ENCODE measurements at regions not wholly inside any gene's neighbourhood (a gene's known extent, or its start where the extent isn't known, plus 50 kb on each side); places are given as distances from the start of the nearest gene placed in this dataset.
"Not testable (repeated sequence)": the region's sequence is repeated elsewhere in the genome, so short reads cannot be mapped to it uniquely, and the experiment has no call there.

- H3K36me3 ChIP-seq (ENCODE audit: control insufficient read depth, insufficient read depth, low read length) = no peaks in the 10 kb centered on the region
- Mint-ChIP-seq H3K36me3 (ENCODE audit: insufficient read depth, unreplicated experiment) (no peaks in the 10 kb centered on the region), H3K27me3 (ENCODE audit: insufficient read depth, unreplicated experiment) (no peaks in the 10 kb centered on the region), H3K9me3 (ENCODE audit: unreplicated experiment) (no peaks in the 10 kb centered on the region), H3K4me3 (ENCODE audit: unreplicated experiment) (no peak overlapping the region), H3K4me1 (ENCODE audit: low read depth, unreplicated experiment) (no peaks in the 10 kb centered on the region), H3K27ac (ENCODE audit: unreplicated experiment) (no peak overlapping the region)
- BruUV-seq (replicated peaks) = no TSS peak
- H3K4me3 ChIP-seq (ENCODE audit: low read depth, low read length) = no peak overlapping the region
- CTCF ChIA-PET = no interaction called here
- no peaks in the 10 kb centered on the region for H3K4me1 ChIP-seq
- intact Hi-C loops (cut with micrococcal nuclease; ENCODE audit: unreplicated experiment) = no loop called here
- DNase-seq = no peak
- POLR2A ChIA-PET = no interaction called here
- H3K9me3 ChIP-seq = no peaks in the 10 kb centered on the region
- TF ChIP-seq, protein P1, sequence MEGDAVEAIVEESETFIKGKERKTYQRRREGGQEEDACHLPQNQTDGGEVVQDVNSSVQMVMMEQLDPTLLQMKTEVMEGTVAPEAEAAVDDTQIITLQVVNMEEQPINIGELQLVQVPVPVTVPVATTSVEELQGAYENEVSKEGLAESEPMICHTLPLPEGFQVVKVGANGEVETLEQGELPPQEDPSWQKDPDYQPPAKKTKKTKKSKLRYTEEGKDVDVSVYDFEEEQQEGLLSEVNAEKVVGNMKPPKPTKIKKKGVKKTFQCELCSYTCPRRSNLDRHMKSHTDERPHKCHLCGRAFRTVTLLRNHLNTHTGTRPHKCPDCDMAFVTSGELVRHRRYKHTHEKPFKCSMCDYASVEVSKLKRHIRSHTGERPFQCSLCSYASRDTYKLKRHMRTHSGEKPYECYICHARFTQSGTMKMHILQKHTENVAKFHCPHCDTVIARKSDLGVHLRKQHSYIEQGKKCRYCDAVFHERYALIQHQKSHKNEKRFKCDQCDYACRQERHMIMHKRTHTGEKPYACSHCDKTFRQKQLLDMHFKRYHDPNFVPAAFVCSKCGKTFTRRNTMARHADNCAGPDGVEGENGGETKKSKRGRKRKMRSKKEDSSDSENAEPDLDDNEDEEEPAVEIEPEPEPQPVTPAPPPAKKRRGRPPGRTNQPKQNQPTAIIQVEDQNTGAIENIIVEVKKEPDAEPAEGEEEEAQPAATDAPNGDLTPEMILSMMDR (IDR thresholded peaks at IDR 0.05; ENCODE audit: insufficient read depth in 1 of 2, low read depth in 1 of 2, low read length in 1 of 2, severe bottlenecking in 1 of 2, unreplicated experiment in 1 of 2) = no peak
- no peaks in the 10 kb centered on the region for H3K27me3 ChIP-seq (replicated peaks; ENCODE audit: control insufficient read depth, insufficient read depth, low read length)
These were observed 60.2 kb upstream of the ABHD2 start for GRCh38 chr15:89028036-89028435.

DNA sequence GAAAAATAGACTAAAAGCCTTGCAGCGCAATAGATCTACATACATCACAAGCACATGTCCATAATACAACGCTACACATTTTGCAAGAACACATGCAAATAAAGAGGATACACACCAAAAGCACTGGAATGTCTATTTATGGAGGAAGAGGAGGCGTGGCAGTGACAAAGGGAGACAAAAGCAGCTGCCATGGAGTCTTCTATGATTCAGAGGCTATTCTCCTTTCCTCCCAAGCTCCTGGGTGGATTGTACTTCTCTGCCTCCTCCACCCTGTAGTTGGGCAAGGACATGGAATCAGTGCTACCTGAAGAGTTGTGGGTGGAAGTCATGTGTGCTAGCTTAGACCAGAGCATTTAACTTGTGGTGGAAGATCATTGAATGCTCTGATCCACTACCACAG lies 57.9 kb upstream of the ABHD2 start:
- ChIA-PET CTCF (interaction anchor here (0.8 kb wide), 1 partner anchor 125 kb away, joined by 3 read pairs; no protein-coding TSS in a partner anchor), POLR2A (no interaction called here)
- no peak overlapping the region for H3K4me3 Mint-ChIP-seq (ENCODE audit: unreplicated experiment)
- H3K4me1 Mint-ChIP-seq (ENCODE audit: low read depth, unreplicated experiment) = no peaks in the 10 kb centered on the region
- Histone ChIP-seq H3K27me3 (replicated peaks; ENCODE audit: control insufficient read depth, insufficient read depth, low read length) (no peaks in the 10 kb centered on the region), H3K9me3 (no peaks in the 10 kb centered on the region), H3K4me3 (ENCODE audit: low read depth, low read length) (no peak overlapping the region), H3K4me1 (no peaks in the 10 kb centered on the region), H3K36me3 (ENCODE audit: control insufficient read depth, insufficient read depth, low read length) (no peaks in the 10 kb centered on the region)
- BruUV-seq (replicated peaks) = no TSS peak
- H3K9me3 Mint-ChIP-seq (ENCODE audit: unreplicated experiment) = no peaks in the 10 kb centered on the region
- TF ChIP-seq, protein P1 (IDR thresholded peaks at IDR 0.05; ENCODE audit: insufficient read depth in 1 of 2, low read depth in 1 of 2, low read length in 1 of 2, severe bottlenecking in 1 of 2, unreplicated experiment in 1 of 2) = no peak
- no peaks in the 10 kb centered on the region for H3K36me3 Mint-ChIP-seq (ENCODE audit: insufficient read depth, unreplicated experiment)
- H3K27me3 Mint-ChIP-seq (ENCODE audit: insufficient read depth, unreplicated experiment) = peaks cover under 1% of the 10 kb centered on the region
- no peak overlapping the region for H3K27ac Mint-ChIP-seq (ENCODE audit: unreplicated experiment)
- DNase-seq = no peak
- intact Hi-C loops (cut with micrococcal nuclease; ENCODE audit: unreplicated experiment) = no loop called here

DNA sequence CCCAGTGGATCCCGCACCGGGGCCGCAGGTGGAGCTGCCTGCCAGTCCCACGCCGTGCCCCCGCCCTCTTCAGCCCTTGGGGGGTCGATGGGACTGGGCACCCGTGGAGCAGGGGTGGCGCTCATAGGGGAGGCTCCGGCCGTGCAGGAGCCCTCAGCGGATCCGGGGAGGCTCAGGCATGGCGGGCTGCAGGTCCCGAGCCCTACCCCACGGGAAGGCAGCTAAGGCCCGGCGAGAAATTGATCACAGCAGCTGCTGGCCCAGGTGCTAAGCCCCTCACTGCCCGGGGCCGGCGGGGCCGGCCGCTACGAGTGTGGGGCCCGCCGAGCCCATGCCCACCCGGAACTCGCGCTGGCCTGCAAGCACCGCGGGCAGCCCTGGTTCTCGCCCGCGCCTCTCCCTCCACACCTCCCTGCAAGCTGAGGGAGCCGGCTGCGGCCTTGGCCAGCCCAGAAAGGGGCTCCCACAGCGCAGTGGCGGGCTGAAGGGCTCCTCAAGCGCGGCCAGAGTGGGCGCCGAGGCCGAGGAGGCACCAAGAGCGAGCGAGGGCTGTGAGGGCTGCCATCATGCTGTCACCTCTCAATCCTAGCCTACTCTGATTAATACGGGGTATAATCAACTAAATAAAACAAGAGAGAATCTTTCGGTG lies 56.5 kb upstream of the ABHD2 start:
- H3K27me3 Mint-ChIP-seq (ENCODE audit: insufficient read depth, unreplicated experiment); H3K4me3 ChIP-seq (ENCODE audit: low read depth, low read length); H3K9me3 Mint-ChIP-seq (ENCODE audit: unreplicated experiment); H3K36me3 ChIP-seq (ENCODE audit: control insufficient read depth, insufficient read depth, low read length); intact Hi-C loops (cut with micrococcal nuclease; ENCODE audit: unreplicated experiment); H3K27ac Mint-ChIP-seq (ENCODE audit: unreplicated experiment); H3K4me1 Mint-ChIP-seq (ENCODE audit: low read depth, unreplicated experiment); H3K4me3 Mint-ChIP-seq (ENCODE audit: unreplicated experiment); H3K36me3 Mint-ChIP-seq (ENCODE audit: insufficient read depth, unreplicated experiment); DNase-seq; H3K27me3 ChIP-seq (replicated peaks; ENCODE audit: control insufficient read depth, insufficient read depth, low read length); CTCF ChIA-PET; POLR2A ChIA-PET; BruUV-seq (replicated peaks); H3K4me1 ChIP-seq; H3K9me3 ChIP-seq: not testable (repeated sequence)

Measured in Caco-2 (cell line).